Fibroblast of skin of back (primary cell): ENCODE measurements at regions not wholly inside any gene's neighbourhood (a gene's known extent, or its start where the extent isn't known, plus 50 kb on each side); places are given as distances from the start of the nearest gene placed in this dataset.

ENCODE experiments used
- DNase-seq: peaks from one replicate; pipeline ENCODE4 v3.0.0-alpha.2; 2013

- DNase-seq: peak; percentile 32
These were observed 486.1 kb downstream of the QKI start for GRCh38 chr6:163900570-163900969.

GRCh38 chr6:163897669-163898068 is 483.2 kb downstream of the QKI start:
- DNase-seq: no peak

- DNase-seq: no peak
These were observed 482.5 kb downstream of the QKI start for GRCh38 chr6:163897030-163897429.

- DNase-seq: no peak
These were observed 480.6 kb downstream of the QKI start for GRCh38 chr6:163895162-163895561.

- no peak for DNase-seq
These were observed 479.2 kb downstream of the QKI start for GRCh38 chr6:163893609-163894189.

- no peak for DNase-seq
These were observed 478.5 kb downstream of the QKI start for GRCh38 chr6:163892824-163893561.

- no peak for DNase-seq
These were observed 475.5 kb downstream of the QKI start for GRCh38 chr6:163889904-163890514.

- DNase-seq: no peak
These were observed 473.7 kb downstream of the QKI start for GRCh38 chr6:163888030-163888819.

GRCh38 chr6:163886428-163886827 is 471.9 kb downstream of the QKI start:
- DNase-seq: no peak

GRCh38 chr6:163883984-163884383 is 469.5 kb downstream of the QKI start:
- DNase-seq: no peak

- DNase-seq: no peak
These were observed 464.2 kb downstream of the QKI start for GRCh38 chr6:163878698-163879097.

- DNase-seq: no peak
These were observed 463.5 kb downstream of the QKI start for GRCh38 chr6:163877877-163878639.

GRCh38 chr6:163876391-163876790 is 461.9 kb downstream of the QKI start:
- peak; percentile 21 for DNase-seq

- no peak for DNase-seq
These were observed 460.3 kb downstream of the QKI start for GRCh38 chr6:163874784-163875183.

- DNase-seq: peak; percentile 96
These were observed 457.8 kb downstream of the QKI start for GRCh38 chr6:163872335-163872734.

- no peak for DNase-seq
These were observed 457.1 kb downstream of the QKI start for GRCh38 chr6:163871616-163872015.

- DNase-seq: no peak
These were observed 453.2 kb downstream of the QKI start for GRCh38 chr6:163867518-163868292.

GRCh38 chr6:163866192-163866591 is 451.7 kb downstream of the QKI start:
- DNase-seq: no peak

- DNase-seq: no peak
These were observed 449.0 kb downstream of the QKI start for GRCh38 chr6:163863565-163863964.

- peak; percentile 42 for DNase-seq
These were observed 448.2 kb downstream of the QKI start for GRCh38 chr6:163862701-163863100.

GRCh38 chr6:163861627-163862026 is 447.1 kb downstream of the QKI start:
- no peak for DNase-seq
